ENCODE measurements at regions not wholly inside any gene's neighbourhood (a gene's known extent, or its start where the extent isn't known, plus 50 kb on each side); places are given as distances from the start of the nearest gene placed in this dataset.

GRCh38 chr9:78505546-78505945 is 208.6 kb downstream of the PSAT1 start:
- no peak for DNase-seq

- no peak for DNase-seq
These were observed 210.1 kb downstream of the PSAT1 start for GRCh38 chr9:78507037-78507436.

GRCh38 chr9:78510035-78510434 is 213.1 kb downstream of the PSAT1 start:
- DNase-seq, result no peak

- no peak for DNase-seq
These were observed 218.2 kb downstream of the PSAT1 start for GRCh38 chr9:78515108-78515507.

GRCh38 chr9:78519786-78520185 is 222.9 kb downstream of the PSAT1 start:
- DNase-seq, result no peak

GRCh38 chr9:78521680-78522079 is 224.8 kb downstream of the PSAT1 start:
- no peak for DNase-seq

GRCh38 chr9:78525986-78526560 is 229.1 kb downstream of the PSAT1 start:
- no peak for DNase-seq

GRCh38 chr9:78533500-78533899 is 236.6 kb downstream of the PSAT1 start:
- no peak for DNase-seq

- DNase-seq, result no peak
These were observed 242.3 kb downstream of the PSAT1 start for GRCh38 chr9:78539188-78539587.

- no peak for DNase-seq
These were observed 243.0 kb downstream of the PSAT1 start for GRCh38 chr9:78539904-78540303.

GRCh38 chr9:78541868-78542443 is 245.0 kb downstream of the PSAT1 start:
- DNase-seq, result no peak

- no peak for DNase-seq
These were observed 245.7 kb downstream of the PSAT1 start for GRCh38 chr9:78542491-78543181.

GRCh38 chr9:78543353-78543752 is 246.4 kb downstream of the PSAT1 start:
- no peak for DNase-seq

- no peak for DNase-seq
These were observed 247.3 kb downstream of the PSAT1 start for GRCh38 chr9:78544230-78544629.

- no peak for DNase-seq
These were observed 250.9 kb downstream of the PSAT1 start for GRCh38 chr9:78547831-78548230.

- no peak for DNase-seq
These were observed 251.7 kb downstream of the PSAT1 start for GRCh38 chr9:78548670-78549069.

- DNase-seq, result no peak
These were observed 252.8 kb downstream of the PSAT1 start for GRCh38 chr9:78549711-78550110.

GRCh38 chr9:78552802-78553201 is 255.9 kb downstream of the PSAT1 start:
- DNase-seq, result no peak

- no peak for DNase-seq
These were observed 260.6 kb downstream of the PSAT1 start for GRCh38 chr9:78557540-78557939.

- no peak for DNase-seq
These were observed 262.5 kb downstream of the PSAT1 start for GRCh38 chr9:78559449-78559885.

- no peak for DNase-seq
These were observed 265.1 kb downstream of the PSAT1 start for GRCh38 chr9:78562021-78562420.

GRCh38 chr9:78563269-78563668 is 266.3 kb downstream of the PSAT1 start:
- no peak for DNase-seq

GRCh38 chr9:78565481-78565880 is 268.6 kb downstream of the PSAT1 start:
- no peak for DNase-seq

GRCh38 chr9:78566521-78566920 is 269.6 kb downstream of the PSAT1 start:
- no peak for DNase-seq

Measured in stimulated activated CD4-positive, alpha-beta T cell treated with anti-CD3 and anti-CD28 coated beads, Interleukin-4, amount 100 ng/mL, for 1 hour (primary cell).